ENCODE measurements at regions not wholly inside any gene's neighbourhood (a gene's known extent, or its start where the extent isn't known, plus 50 kb on each side); places are given as distances from the start of the nearest gene placed in this dataset.

- DNase-seq (ENCODE audit: extremely low read depth, low read depth, low spot score) = no peak
These were observed 81.0 kb upstream of the DAB2 start for GRCh38 chr5:39505791-39506190.

GRCh38 chr5:39505363-39505762 lies 80.6 kb upstream of the DAB2 start:
- DNase-seq (ENCODE audit: extremely low read depth, low read depth, low spot score) = no peak

GRCh38 chr5:39503155-39503554 lies 78.4 kb upstream of the DAB2 start:
- no peak for DNase-seq (ENCODE audit: extremely low read depth, low read depth, low spot score)

- DNase-seq (ENCODE audit: extremely low read depth, low read depth, low spot score) = no peak
These were observed 77.9 kb upstream of the DAB2 start for GRCh38 chr5:39502704-39503103.

GRCh38 chr5:39501397-39501796 lies 76.6 kb upstream of the DAB2 start:
- DNase-seq (ENCODE audit: extremely low read depth, low read depth, low spot score) = no peak

- DNase-seq (ENCODE audit: extremely low read depth, low read depth, low spot score) = no peak
These were observed 75.9 kb upstream of the DAB2 start for GRCh38 chr5:39500551-39501175.

- DNase-seq (ENCODE audit: extremely low read depth, low read depth, low spot score) = no peak
These were observed 73.6 kb upstream of the DAB2 start for GRCh38 chr5:39498278-39498952.

GRCh38 chr5:39497322-39497721 lies 72.5 kb upstream of the DAB2 start:
- DNase-seq (ENCODE audit: extremely low read depth, low read depth, low spot score) = no peak

GRCh38 chr5:39495227-39495626 lies 70.4 kb upstream of the DAB2 start:
- DNase-seq (ENCODE audit: extremely low read depth, low read depth, low spot score) = no peak

- no peak for DNase-seq (ENCODE audit: extremely low read depth, low read depth, low spot score)
These were observed 69.8 kb upstream of the DAB2 start for GRCh38 chr5:39494534-39494933.

GRCh38 chr5:39494107-39494510 lies 69.3 kb upstream of the DAB2 start:
- no peak for DNase-seq (ENCODE audit: extremely low read depth, low read depth, low spot score)

GRCh38 chr5:39491210-39491609 lies 66.4 kb upstream of the DAB2 start:
- DNase-seq (ENCODE audit: extremely low read depth, low read depth, low spot score) = no peak

- DNase-seq (ENCODE audit: extremely low read depth, low read depth, low spot score) = no peak
These were observed 64.5 kb upstream of the DAB2 start for GRCh38 chr5:39489263-39489662.

- no peak for DNase-seq (ENCODE audit: extremely low read depth, low read depth, low spot score)
These were observed 62.0 kb upstream of the DAB2 start for GRCh38 chr5:39486790-39487189.

GRCh38 chr5:39486361-39486760 lies 61.6 kb upstream of the DAB2 start:
- no peak for DNase-seq (ENCODE audit: extremely low read depth, low read depth, low spot score)

GRCh38 chr5:39485079-39485478 lies 60.3 kb upstream of the DAB2 start:
- no peak for DNase-seq (ENCODE audit: extremely low read depth, low read depth, low spot score)

GRCh38 chr5:39484673-39485072 lies 59.9 kb upstream of the DAB2 start:
- no peak for DNase-seq (ENCODE audit: extremely low read depth, low read depth, low spot score)

GRCh38 chr5:39482098-39482497 lies 57.3 kb upstream of the DAB2 start:
- no peak for DNase-seq (ENCODE audit: extremely low read depth, low read depth, low spot score)

- DNase-seq (ENCODE audit: extremely low read depth, low read depth, low spot score) = no peak
These were observed 54.8 kb upstream of the DAB2 start for GRCh38 chr5:39479537-39479936.

- no peak for DNase-seq (ENCODE audit: extremely low read depth, low read depth, low spot score)
These were observed 54.1 kb upstream of the DAB2 start for GRCh38 chr5:39478863-39479262.

- no peak for DNase-seq (ENCODE audit: extremely low read depth, low read depth, low spot score)
These were observed 52.1 kb upstream of the DAB2 start for GRCh38 chr5:39476843-39477220.

- no peak for DNase-seq (ENCODE audit: extremely low read depth, low read depth, low spot score)
These were observed 51.4 kb upstream of the DAB2 start for GRCh38 chr5:39475881-39476842.

Measured in glomerular endothelial cell (primary cell).